ENCODE measurements at regions not wholly inside any gene's neighbourhood (a gene's known extent, or its start where the extent isn't known, plus 50 kb on each side); places are given as distances from the start of the nearest gene placed in this dataset.
A peak's percentile ranks its signal among the peaks of the same experiment; 100 is the strongest.

DNA sequence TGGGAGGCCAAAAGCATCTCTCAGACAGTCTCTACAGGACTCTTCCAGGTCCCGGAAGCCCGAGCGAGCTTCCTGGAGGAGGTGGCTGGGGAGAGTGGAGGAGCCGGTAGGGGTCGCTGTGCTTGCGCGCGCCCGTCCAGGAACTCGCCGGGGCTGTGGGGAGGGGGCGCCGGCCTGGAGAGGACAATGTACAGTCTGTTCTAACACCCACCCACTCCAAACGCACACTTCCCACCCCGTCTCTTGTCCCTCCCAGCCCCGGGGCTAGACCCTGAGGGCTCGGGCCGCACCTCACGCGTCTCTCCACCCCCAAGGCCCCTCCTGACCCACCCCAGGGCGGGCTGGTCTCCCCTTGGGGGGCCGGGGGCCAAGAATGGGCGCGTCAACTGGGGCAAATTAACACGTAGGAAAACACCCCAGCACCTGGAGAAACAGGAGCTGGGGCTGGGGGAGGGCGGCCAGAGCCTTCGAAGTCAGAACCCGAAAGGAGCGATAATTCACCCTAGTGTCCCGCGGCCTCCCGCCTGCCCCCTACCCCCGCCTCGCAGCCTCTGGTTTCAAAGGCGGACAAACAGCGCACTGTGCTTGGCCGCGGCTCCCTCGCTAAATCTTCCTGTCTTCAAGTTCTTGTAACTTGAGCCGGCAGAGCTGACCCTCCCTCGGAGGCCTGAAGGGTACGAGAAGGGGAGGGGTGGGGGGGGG, 103.2 kb upstream of the FOXP4 start:
- Histone ChIP-seq H3K9me3 (ENCODE audit: control extremely low read depth in 1 of 5, control insufficient read depth in 4 of 5, insufficient read depth in 2 of 5, low read depth in 1 of 5, low read length in 4 of 5) (no peaks in the 10 kb centered on the region), H3K4me1 (ENCODE audit: control extremely low read depth in 1 of 4, control insufficient read depth in 4 of 4, insufficient read depth in 4 of 4, low read length in 3 of 4) (peaks cover 0 to 37% (median 18%) of the 10 kb centered on the region in 4 experiments), H3K4me3 (ENCODE audit: control insufficient read depth in 1 of 7, extremely low read depth in 1 of 7, insufficient read depth in 4 of 7, low read depth in 2 of 7, low read length in 6 of 7) (no peak overlapping the region), H3K36me3 (ENCODE audit: control insufficient read depth in 4 of 4, insufficient read depth in 4 of 4, low read length in 3 of 4) (no peaks in the 10 kb centered on the region), H3K27me3 (replicated peaks in 2 of 5; ENCODE audit: control insufficient read depth in 4 of 5, insufficient read depth in 5 of 5, low read length in 4 of 5) (peaks cover 0 to 62% (median 17%) of the 10 kb centered on the region in 5 experiments), H3K27ac (ENCODE audit: insufficient read depth in 1 of 2, low read depth in 1 of 2, low read length in 2 of 2, poor library complexity in 1 of 2, severe bottlenecking in 2 of 2) (no peak overlapping the region)
- ChIA-PET POLR2A (no interaction called here), CTCF (interaction anchor here (0.6 to 3.4 kb wide), 10 partner anchors 9 to 246 kb away, joined by 3 to 9 read pairs (median 3); no protein-coding TSS in a partner anchor)
- peak in 1 of 3 donors; percentile 36 for DNase-seq
- WGBS (ENCODE audit: insufficient coverage): 44% methylated on average over 5 of the region's 42 CpGs

DNA sequence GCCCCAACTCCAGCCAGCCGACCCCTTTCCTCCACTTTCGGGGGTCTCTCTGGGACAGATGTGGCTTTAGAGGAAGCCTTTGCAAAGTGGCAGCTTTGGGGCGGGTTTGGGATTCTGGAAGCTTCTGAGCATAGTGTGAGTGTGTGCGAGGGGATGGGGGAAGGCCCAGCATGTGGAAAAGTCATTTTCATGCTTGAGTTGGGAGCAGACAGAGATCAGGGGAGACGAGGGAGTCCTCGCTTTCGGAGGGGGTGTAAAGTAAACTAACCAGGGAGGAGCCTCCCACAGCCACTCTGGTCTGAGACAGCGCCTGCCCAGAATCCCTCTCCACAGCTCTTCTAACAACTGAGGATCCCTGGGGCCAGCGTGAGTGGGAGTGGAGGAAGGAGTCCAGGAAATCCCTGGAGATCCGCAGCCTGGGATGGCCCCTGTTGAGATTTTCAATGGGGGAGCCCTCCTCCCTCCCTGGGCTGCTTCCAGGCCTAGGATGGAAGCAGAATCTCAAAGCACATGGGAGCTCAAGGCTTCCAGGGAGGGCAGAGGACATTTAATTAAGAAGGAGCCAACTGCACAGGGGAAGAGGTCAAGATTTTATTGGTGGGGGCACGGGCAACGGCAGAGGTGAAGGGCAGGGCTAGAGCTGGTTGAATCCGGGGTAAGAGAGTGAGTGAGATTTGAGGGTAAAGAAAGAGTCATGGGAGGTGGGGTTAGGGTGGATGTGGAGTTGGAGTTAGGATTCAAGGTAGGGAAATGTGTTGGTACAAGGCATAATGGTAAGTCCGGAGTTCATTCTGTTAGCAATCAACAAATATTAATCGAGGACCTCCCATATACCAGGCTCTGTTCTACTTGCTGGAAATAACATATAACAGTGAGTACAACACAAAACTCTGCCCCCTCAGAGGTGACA, 102.3 kb upstream of the FOXP4 start:
- Histone ChIP-seq H3K9me3 (ENCODE audit: control extremely low read depth in 1 of 5, control insufficient read depth in 4 of 5, insufficient read depth in 2 of 5, low read depth in 1 of 5, low read length in 4 of 5) (no peaks in the 10 kb centered on the region), H3K27ac (ENCODE audit: insufficient read depth in 1 of 2, low read depth in 1 of 2, low read length in 2 of 2, poor library complexity in 1 of 2, severe bottlenecking in 2 of 2) (no peak overlapping the region), H3K4me1 (ENCODE audit: control extremely low read depth in 1 of 4, control insufficient read depth in 4 of 4, insufficient read depth in 4 of 4, low read length in 3 of 4) (peaks cover 0 to 37% (median 18%) of the 10 kb centered on the region in 4 experiments), H3K27me3 (replicated peaks in 2 of 5; ENCODE audit: control insufficient read depth in 4 of 5, insufficient read depth in 5 of 5, low read length in 4 of 5) (peaks cover 0 to 57% (median 15%) of the 10 kb centered on the region in 5 experiments), H3K36me3 (ENCODE audit: control insufficient read depth in 4 of 4, insufficient read depth in 4 of 4, low read length in 3 of 4) (no peaks in the 10 kb centered on the region), H3K4me3 (ENCODE audit: control insufficient read depth in 1 of 7, extremely low read depth in 1 of 7, insufficient read depth in 4 of 7, low read depth in 2 of 7, low read length in 6 of 7) (no peak overlapping the region)
- POLR2A ChIA-PET: no interaction called here
- CTCF ChIA-PET: interaction anchor here (0.6 to 3.4 kb wide), 9 partner anchors 8 to 240 kb away, joined by 3 to 9 read pairs (median 4); no protein-coding TSS in a partner anchor
- 97% methylated on average over 13 of the region's 15 CpGs for WGBS (ENCODE audit: insufficient coverage)
- no peak for DNase-seq

DNA sequence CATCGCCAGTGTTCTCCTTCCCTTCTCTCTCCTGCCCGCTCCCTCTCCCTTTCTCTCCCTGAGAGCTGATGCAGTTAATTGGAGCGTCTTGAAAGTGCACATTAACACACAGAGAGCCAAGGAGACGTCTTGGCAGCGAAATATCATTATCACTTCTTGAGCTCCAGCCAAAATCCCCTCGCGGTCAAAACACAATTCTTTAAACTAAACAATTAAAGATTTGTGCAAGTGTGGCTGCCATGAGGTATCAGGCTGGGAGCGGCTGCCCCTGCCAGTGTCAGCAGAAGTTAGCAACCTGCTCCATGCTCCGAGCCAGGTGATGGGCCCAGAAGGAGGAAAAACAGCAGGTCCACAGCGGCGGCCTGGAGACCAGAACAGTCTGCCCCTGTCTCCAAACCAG, 100.9 kb upstream of the FOXP4 start:
- 98% methylated on average over 6 of the region's 11 CpGs for WGBS (ENCODE audit: insufficient coverage)
- Histone ChIP-seq H3K27ac (ENCODE audit: insufficient read depth in 1 of 2, low read depth in 1 of 2, low read length in 2 of 2, poor library complexity in 1 of 2, severe bottlenecking in 2 of 2) (no peak overlapping the region), H3K4me1 (ENCODE audit: control extremely low read depth in 1 of 4, control insufficient read depth in 4 of 4, insufficient read depth in 4 of 4, low read length in 3 of 4) (peaks cover 0 to 25% (median 9%) of the 10 kb centered on the region in 4 experiments), H3K4me3 (ENCODE audit: control insufficient read depth in 1 of 7, extremely low read depth in 1 of 7, insufficient read depth in 4 of 7, low read depth in 2 of 7, low read length in 6 of 7) (no peak overlapping the region), H3K36me3 (ENCODE audit: control insufficient read depth in 4 of 4, insufficient read depth in 4 of 4, low read length in 3 of 4) (no peaks in the 10 kb centered on the region), H3K27me3 (replicated peaks in 2 of 5; ENCODE audit: control insufficient read depth in 4 of 5, insufficient read depth in 5 of 5, low read length in 4 of 5) (peaks cover 0 to 51% (median 15%) of the 10 kb centered on the region in 5 experiments), H3K9me3 (ENCODE audit: control extremely low read depth in 1 of 5, control insufficient read depth in 4 of 5, insufficient read depth in 2 of 5, low read depth in 1 of 5, low read length in 4 of 5) (no peaks in the 10 kb centered on the region)
- ChIA-PET POLR2A (no interaction called here), CTCF (interaction anchor here (0.9 to 1.7 kb wide), 5 partner anchors 14 to 239 kb away, joined by 3 to 9 read pairs (median 4); no protein-coding TSS in a partner anchor)
- DNase-seq: no peak

GRCh38 chr6:41446132-41446531, 100.0 kb upstream of the FOXP4 start:
- DNase-seq: no peak
- peaks cover 0 to 51% (median 12%) of the 10 kb centered on the region in 5 experiments for H3K27me3 ChIP-seq (replicated peaks in 2 of 5; ENCODE audit: control insufficient read depth in 4 of 5, insufficient read depth in 5 of 5, low read length in 4 of 5)
- no peak overlapping the region for H3K4me3 ChIP-seq (ENCODE audit: control insufficient read depth in 1 of 7, extremely low read depth in 1 of 7, insufficient read depth in 4 of 7, low read depth in 2 of 7, low read length in 6 of 7)
- H3K27ac ChIP-seq (ENCODE audit: insufficient read depth in 1 of 2, low read depth in 1 of 2, low read length in 2 of 2, poor library complexity in 1 of 2, severe bottlenecking in 2 of 2): no peak overlapping the region
- CTCF ChIA-PET: interaction anchor here (1.1 to 1.4 kb wide), 2 partner anchors 15 to 24 kb away, joined by 3 read pairs; no protein-coding TSS in a partner anchor
- 97% methylated on average over 3 of the region's 4 CpGs for WGBS (ENCODE audit: insufficient coverage)
- H3K9me3 ChIP-seq (ENCODE audit: control extremely low read depth in 1 of 5, control insufficient read depth in 4 of 5, insufficient read depth in 2 of 5, low read depth in 1 of 5, low read length in 4 of 5): no peaks in the 10 kb centered on the region
- H3K4me1 ChIP-seq (ENCODE audit: control extremely low read depth in 1 of 4, control insufficient read depth in 4 of 4, insufficient read depth in 4 of 4, low read length in 3 of 4): peaks cover 0 to 16% (median 7%) of the 10 kb centered on the region in 4 experiments
- POLR2A ChIA-PET: no interaction called here
- no peaks in the 10 kb centered on the region for H3K36me3 ChIP-seq (ENCODE audit: control insufficient read depth in 4 of 4, insufficient read depth in 4 of 4, low read length in 3 of 4)

DNA sequence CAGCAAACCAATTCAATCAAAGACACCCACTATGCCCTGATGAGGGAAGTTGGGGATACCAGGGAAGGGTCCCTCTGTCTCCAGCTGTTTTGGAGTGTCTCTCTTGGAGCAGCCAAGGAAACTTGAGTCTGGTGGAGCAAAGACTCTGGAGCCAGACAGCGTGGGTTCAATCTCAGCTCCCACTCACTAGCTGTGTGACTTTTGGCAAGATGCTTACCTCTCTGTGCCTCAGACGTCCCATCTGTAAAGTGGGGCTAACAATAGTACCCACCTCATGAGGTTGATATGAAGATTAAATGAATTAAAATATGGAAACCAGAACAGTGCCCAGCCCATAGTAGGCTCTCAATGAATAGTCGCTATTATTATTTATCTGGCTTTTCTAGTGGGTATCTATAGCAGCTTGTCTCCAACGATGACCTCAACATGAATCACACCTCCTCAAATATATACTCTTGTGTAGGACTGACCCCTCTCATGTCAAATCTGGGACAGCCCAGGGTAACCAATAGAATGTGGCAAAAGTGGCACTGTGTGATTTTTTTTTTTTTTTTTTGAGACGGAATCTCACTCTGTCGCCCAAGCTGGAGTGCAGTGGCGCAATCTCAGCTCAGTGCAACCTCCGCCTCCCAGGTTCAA, 99.2 kb upstream of the FOXP4 start:
- 96% methylated on average over 3 of the region's 8 CpGs for WGBS (ENCODE audit: insufficient coverage)
- POLR2A ChIA-PET: no interaction called here
- Histone ChIP-seq H3K27ac (ENCODE audit: insufficient read depth in 1 of 2, low read depth in 1 of 2, low read length in 2 of 2, poor library complexity in 1 of 2, severe bottlenecking in 2 of 2) (no peak overlapping the region), H3K36me3 (ENCODE audit: control insufficient read depth in 4 of 4, insufficient read depth in 4 of 4, low read length in 3 of 4) (no peaks in the 10 kb centered on the region), H3K9me3 (ENCODE audit: control extremely low read depth in 1 of 5, control insufficient read depth in 4 of 5, insufficient read depth in 2 of 5, low read depth in 1 of 5, low read length in 4 of 5) (no peaks in the 10 kb centered on the region), H3K4me1 (ENCODE audit: control extremely low read depth in 1 of 4, control insufficient read depth in 4 of 4, insufficient read depth in 4 of 4, low read length in 3 of 4) (peaks cover 0 to 7% (median 4%) of the 10 kb centered on the region in 4 experiments), H3K4me3 (ENCODE audit: control insufficient read depth in 1 of 7, extremely low read depth in 1 of 7, insufficient read depth in 4 of 7, low read depth in 2 of 7, low read length in 6 of 7) (no peak overlapping the region), H3K27me3 (replicated peaks in 2 of 5; ENCODE audit: control insufficient read depth in 4 of 5, insufficient read depth in 5 of 5, low read length in 4 of 5) (peaks cover 0 to 43% (median 9%) of the 10 kb centered on the region in 5 experiments)
- CTCF ChIA-PET: interaction anchor here (1.1 to 2.5 kb wide), 3 partner anchors 15 to 25 kb away, joined by 3 to 10 read pairs (median 4); no protein-coding TSS in a partner anchor
- no peak for DNase-seq

GRCh38 chr6:41448256-41448655, 97.9 kb upstream of the FOXP4 start:
- no peaks in the 10 kb centered on the region for H3K36me3 ChIP-seq (ENCODE audit: control insufficient read depth in 4 of 4, insufficient read depth in 4 of 4, low read length in 3 of 4)
- ChIA-PET CTCF (interaction anchor here (0.6 to 3.1 kb wide), 3 partner anchors 12 to 155 kb away, joined by 3 to 13 read pairs (median 10); no protein-coding TSS in a partner anchor), POLR2A (no interaction called here)
- no peak overlapping the region for H3K27ac ChIP-seq (ENCODE audit: insufficient read depth in 1 of 2, low read depth in 1 of 2, low read length in 2 of 2, poor library complexity in 1 of 2, severe bottlenecking in 2 of 2)
- H3K9me3 ChIP-seq (ENCODE audit: control extremely low read depth in 1 of 5, control insufficient read depth in 4 of 5, insufficient read depth in 2 of 5, low read depth in 1 of 5, low read length in 4 of 5): no peaks in the 10 kb centered on the region
- 100% methylated on average over 1 of the region's 1 CpG for WGBS (ENCODE audit: insufficient coverage)
- H3K4me3 ChIP-seq (ENCODE audit: control insufficient read depth in 1 of 7, extremely low read depth in 1 of 7, insufficient read depth in 4 of 7, low read depth in 2 of 7, low read length in 6 of 7): no peak overlapping the region
- H3K4me1 ChIP-seq (ENCODE audit: control extremely low read depth in 1 of 4, control insufficient read depth in 4 of 4, insufficient read depth in 4 of 4, low read length in 3 of 4): no peaks in the 10 kb centered on the region
- DNase-seq: no peak
- peaks cover 0 to 31% (median 3%) of the 10 kb centered on the region in 5 experiments for H3K27me3 ChIP-seq (replicated peaks in 2 of 5; ENCODE audit: control insufficient read depth in 4 of 5, insufficient read depth in 5 of 5, low read length in 4 of 5)

Data from common myeloid progenitor, CD34-positive (primary cell).